Trophoblast cell (in vitro differentiated cells and primary cell): ENCODE measurements at regions not wholly inside any gene's neighbourhood (a gene's known extent, or its start where the extent isn't known, plus 50 kb on each side); places are given as distances from the start of the nearest gene placed in this dataset.

Experiments
- DNase-seq, 2 donors: peaks; one replicate each; pipeline ENCODE4 v3.0.0-alpha.2; 2016
- H2AFZ ChIP-seq: 2 replicates; pipeline ENCODE4 v1.6.1; 2013; ENCODE audit warnings: low read length, moderate library complexity, mild to moderate bottlenecking; ENCODE audit not compliant: insufficient read depth, poor library complexity
- H2AK5ac ChIP-seq: 2 replicates; pipeline ENCODE4 v1.6.1; 2013; ENCODE audit warnings: mild to moderate bottlenecking, low read length
- H2BK120ac ChIP-seq: 2 replicates; pipeline ENCODE4 v1.6.1; 2013; ENCODE audit warnings: low read length, mild to moderate bottlenecking, moderate library complexity; ENCODE audit not compliant: insufficient read depth, poor library complexity
- H2BK12ac ChIP-seq: 2 replicates; pipeline ENCODE4 v1.6.1; 2013; ENCODE audit warnings: mild to moderate bottlenecking, low read length, moderate library complexity
- H2BK5ac ChIP-seq: 2 replicates; pipeline ENCODE4 v1.6.1; 2013; ENCODE audit warnings: low read length, low read depth, moderate library complexity, mild to moderate bottlenecking; ENCODE audit not compliant: poor library complexity
- H3K14ac ChIP-seq: 2 replicates; pipeline ENCODE4 v1.6.1; 2013; ENCODE audit warnings: mild to moderate bottlenecking, low read length
- H3K18ac ChIP-seq: 2 replicates; pipeline ENCODE4 v1.6.1; 2013; ENCODE audit warnings: mild to moderate bottlenecking, low read length
- H3K23ac ChIP-seq: 2 replicates; pipeline ENCODE4 v1.6.1; 2013; ENCODE audit warnings: low read length
- H3K27ac ChIP-seq: 2 replicates; pipeline ENCODE4 v1.5.1; 2013; ENCODE audit warnings: low read depth, mild to moderate bottlenecking, inconsistent platforms, low read length, moderate library complexity
- H3K27me3 ChIP-seq: 2 replicates; pipeline ENCODE4 v1.6.1; 2013; ENCODE audit warnings: inconsistent platforms, mild to moderate bottlenecking, low read length, moderate library complexity; ENCODE audit not compliant: insufficient read depth
- H3K36me3 ChIP-seq, 2 experiments: 1 replicate in 1 of 2; 2 replicates in 1 of 2; pipeline ENCODE4 v1.6.1; 2013; ENCODE audit warnings: low read length in 2 of 2, mild to moderate bottlenecking in 2 of 2, moderate library complexity in 1 of 2; ENCODE audit not compliant: insufficient read depth in 2 of 2, control insufficient read depth in 1 of 2
- H3K4ac ChIP-seq: 2 replicates; pipeline ENCODE4 v1.6.1; 2013; ENCODE audit warnings: low read depth, mild to moderate bottlenecking, low read length, moderate library complexity
- H3K4me1 ChIP-seq, 2 experiments: 1 replicate in 1 of 2; 2 replicates in 1 of 2; pipeline ENCODE4 v1.6.1; 2013; ENCODE audit warnings: low read length in 2 of 2, mild to moderate bottlenecking in 2 of 2, moderate library complexity in 1 of 2; ENCODE audit not compliant: insufficient read depth in 2 of 2, control insufficient read depth in 1 of 2
- H3K4me2 ChIP-seq: 2 replicates; pipeline ENCODE4 v1.6.1; 2013; ENCODE audit warnings: inconsistent platforms, mild to moderate bottlenecking, low read length, moderate library complexity
- H3K4me3 ChIP-seq: 2 replicates; pipeline ENCODE4 v1.5.1; 2013; ENCODE audit warnings: mild to moderate bottlenecking, low read depth, low read length, inconsistent platforms
- H3K79me1 ChIP-seq: one replicate; pipeline ENCODE4 v1.6.1; 2013; ENCODE audit warnings: low read length
- H3K79me2 ChIP-seq: 2 replicates; pipeline ENCODE4 v1.6.1; 2013; ENCODE audit warnings: low read length, mild to moderate bottlenecking; ENCODE audit not compliant: control insufficient read depth, insufficient read depth, poor library complexity
- H3K9ac ChIP-seq: 2 replicates; pipeline ENCODE4 v1.6.1; 2013; ENCODE audit warnings: mild to moderate bottlenecking, low read length
- H3K9me3 ChIP-seq: 2 replicates; pipeline ENCODE4 v1.6.1; 2013; ENCODE audit warnings: low read depth, mild to moderate bottlenecking, control low read depth, inconsistent platforms, low read length; ENCODE audit not compliant: insufficient read depth
- H4K12ac ChIP-seq: 2 replicates; pipeline ENCODE4 v1.6.1; 2013; ENCODE audit warnings: low read depth, mild to moderate bottlenecking, low read length, moderate library complexity
- H4K8ac ChIP-seq: 2 replicates; pipeline ENCODE4 v1.6.1; 2013; ENCODE audit warnings: low read depth, mild to moderate bottlenecking, low read length, moderate library complexity
- H4K91ac ChIP-seq: one replicate; pipeline ENCODE4 v1.6.1; 2013; ENCODE audit warnings: low read depth, mild to moderate bottlenecking, low read length, moderate library complexity
- WGBS: extraction: QIAGEN DNeasy Blood & Tissue Kit; methylation state at CpG from one replicate; pipeline ENCODE4 v1.1.7; 2013; ENCODE audit warnings: missing lambda C conversion rate; ENCODE audit not compliant: insufficient read length, insufficient coverage; ENCODE audit errors: extremely low coverage; 5-methylcytosine and 5-hydroxymethylcytosine counted together

DNA sequence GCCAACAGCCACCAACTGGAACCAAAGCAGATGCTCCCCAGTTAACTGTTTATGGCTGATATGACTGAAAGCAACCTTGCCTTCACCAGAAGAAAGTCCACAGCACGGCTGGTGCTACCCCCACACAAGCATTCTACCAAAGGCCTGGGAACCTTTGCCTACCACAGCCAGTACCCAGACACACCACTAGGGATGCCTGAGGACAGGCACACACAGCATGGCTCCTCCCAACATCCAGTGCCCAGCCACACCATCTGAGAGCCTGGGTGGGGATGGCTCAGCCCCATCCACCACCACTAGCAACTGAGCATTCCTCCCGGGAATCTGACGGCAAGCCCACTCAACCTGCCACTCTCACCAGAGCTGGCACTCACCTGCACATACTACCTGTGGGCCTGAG lies 178.6 kb downstream of the SLC7A11 start:
- Histone ChIP-seq H4K91ac (no peak overlapping the region), H3K4ac (no peak overlapping the region), H2AFZ (no peak overlapping the region), H3K79me2 (no peaks in the 10 kb centered on the region), H4K8ac (no peak overlapping the region), H3K4me2 (no peak overlapping the region), H3K27ac (no peak overlapping the region), H3K36me3 (no peaks in the 10 kb centered on the region), H3K4me1 (no peaks in the 10 kb centered on the region), H3K18ac (no peak overlapping the region), H3K9me3 (peaks cover 4% of the 10 kb centered on the region), H3K14ac (no peak overlapping the region), H3K27me3 (no peaks in the 10 kb centered on the region), H3K4me3 (peak overlapping the region; percentile 33), H3K79me1 (no peaks in the 10 kb centered on the region), H2BK5ac (no peak overlapping the region), H2BK120ac (no peak overlapping the region), H3K9ac (no peak overlapping the region), H2BK12ac (no peak overlapping the region), H3K23ac (no peak overlapping the region), H4K12ac (no peak overlapping the region), H2AK5ac (no peak overlapping the region)
- no CpG with 5 or more reads among the region's 3 CpGs for WGBS
- no peak for DNase-seq

DNA sequence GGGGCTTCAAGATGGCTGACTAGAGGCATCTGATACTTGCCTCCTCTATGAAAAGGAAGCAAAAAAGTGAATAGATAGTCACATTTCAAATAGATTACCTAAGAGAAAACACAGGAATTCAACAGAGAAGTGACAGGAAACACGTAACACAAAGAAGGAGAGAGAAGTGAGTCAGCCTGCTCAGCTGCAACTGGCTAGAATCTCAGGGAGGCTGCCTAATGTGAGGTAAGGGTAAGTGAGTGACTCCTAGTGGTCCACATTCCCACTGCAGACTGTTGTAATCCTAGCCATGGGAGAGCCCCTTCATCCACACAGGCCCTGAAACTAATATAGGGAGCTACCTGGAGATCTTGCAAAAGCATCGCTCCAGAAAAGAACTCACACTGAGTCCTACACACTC lies 179.2 kb downstream of the SLC7A11 start:
- no peaks in the 10 kb centered on the region for H3K79me2 ChIP-seq
- H2AK5ac ChIP-seq, result no peak overlapping the region
- H4K12ac ChIP-seq, result no peak overlapping the region
- H3K4ac ChIP-seq, result no peak overlapping the region
- H3K27me3 ChIP-seq, result no peaks in the 10 kb centered on the region
- H3K79me1 ChIP-seq, result no peaks in the 10 kb centered on the region
- no peak overlapping the region for H2AFZ ChIP-seq
- no CpG with 5 or more reads among the region's 2 CpGs for WGBS
- H3K36me3 ChIP-seq, result no peaks in the 10 kb centered on the region
- H2BK120ac ChIP-seq, result no peak overlapping the region
- no peak overlapping the region for H4K8ac ChIP-seq
- H4K91ac ChIP-seq, result no peak overlapping the region
- H3K9me3 ChIP-seq, result peaks cover 4% of the 10 kb centered on the region
- no peak overlapping the region for H3K4me2 ChIP-seq
- no peaks in the 10 kb centered on the region for H3K4me1 ChIP-seq
- H3K27ac ChIP-seq, result no peak overlapping the region
- H2BK12ac ChIP-seq, result no peak overlapping the region
- no peak overlapping the region for H3K9ac ChIP-seq
- no peak overlapping the region for H3K18ac ChIP-seq
- H3K4me3 ChIP-seq, result no peak overlapping the region
- H2BK5ac ChIP-seq, result no peak overlapping the region
- H3K14ac ChIP-seq, result no peak overlapping the region
- peak in 1 of 2 donors; percentile 17 for DNase-seq
- no peak overlapping the region for H3K23ac ChIP-seq

DNA sequence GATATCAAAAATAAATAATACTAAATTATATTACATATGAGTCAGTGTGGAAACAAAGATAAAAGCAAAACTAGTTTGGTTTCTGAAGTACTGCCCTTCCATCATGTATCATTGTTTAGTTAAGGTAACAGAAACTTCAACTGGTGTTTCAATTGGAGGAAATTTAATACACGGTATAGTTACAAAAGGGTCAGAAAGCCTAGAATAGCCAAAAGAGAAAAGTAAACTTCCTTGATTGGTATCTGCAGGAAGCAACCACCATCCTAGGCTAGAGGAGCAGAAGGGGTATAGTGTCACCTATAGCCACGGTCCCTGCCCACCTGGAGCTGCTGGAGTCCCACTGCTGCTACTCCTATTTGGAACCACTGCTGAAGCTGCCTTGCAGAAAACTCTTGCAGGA lies 185.6 kb downstream of the SLC7A11 start:
- Histone ChIP-seq H3K4me2 (no peak overlapping the region), H2BK5ac (no peak overlapping the region), H4K12ac (no peak overlapping the region), H3K79me1 (no peaks in the 10 kb centered on the region), H3K9ac (no peak overlapping the region), H3K23ac (no peak overlapping the region), H3K9me3 (no peaks in the 10 kb centered on the region), H3K79me2 (no peaks in the 10 kb centered on the region), H3K27ac (no peak overlapping the region), H4K91ac (no peak overlapping the region), H3K18ac (no peak overlapping the region), H3K4ac (no peak overlapping the region), H3K36me3 (no peaks in the 10 kb centered on the region), H3K4me3 (no peak overlapping the region), H4K8ac (no peak overlapping the region), H2BK12ac (no peak overlapping the region), H3K4me1 (peaks cover 0 to 2% of the 10 kb centered on the region in 2 experiments), H2AK5ac (no peak overlapping the region), H3K27me3 (no peaks in the 10 kb centered on the region), H3K14ac (no peak overlapping the region), H2AFZ (no peak overlapping the region), H2BK120ac (no peak overlapping the region)
- no CpG with 5 or more reads among the region's 2 CpGs for WGBS
- DNase-seq, result no peak

DNA sequence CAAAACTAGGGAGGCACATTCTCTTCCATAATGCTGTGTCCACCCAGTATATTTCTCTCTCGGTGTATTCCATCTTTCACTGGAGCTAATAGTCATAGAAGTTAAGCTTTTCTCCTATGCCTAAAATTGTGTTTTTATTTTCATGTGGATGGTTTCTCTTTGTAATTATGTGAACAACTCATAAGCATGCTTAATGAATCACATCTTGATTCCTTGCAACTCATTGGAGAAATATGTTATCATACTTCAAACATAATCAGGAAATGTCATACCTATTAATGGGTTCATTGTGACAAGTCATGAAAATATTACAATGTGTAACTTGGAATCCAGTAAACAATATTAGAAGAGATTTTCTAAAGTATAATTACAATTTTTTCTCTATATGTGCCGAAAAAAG lies 186.3 kb downstream of the SLC7A11 start:
- no peaks in the 10 kb centered on the region for H3K27me3 ChIP-seq
- no peak overlapping the region for H3K14ac ChIP-seq
- H4K91ac ChIP-seq, result no peak overlapping the region
- peaks cover 0 to 2% of the 10 kb centered on the region in 2 experiments for H3K4me1 ChIP-seq
- H2AK5ac ChIP-seq, result no peak overlapping the region
- H3K4me2 ChIP-seq, result no peak overlapping the region
- H3K23ac ChIP-seq, result no peak overlapping the region
- H2BK12ac ChIP-seq, result no peak overlapping the region
- no peak overlapping the region for H2BK5ac ChIP-seq
- no peak overlapping the region for H3K9ac ChIP-seq
- no peaks in the 10 kb centered on the region for H3K9me3 ChIP-seq
- H3K4ac ChIP-seq, result no peak overlapping the region
- H4K12ac ChIP-seq, result no peak overlapping the region
- H3K79me1 ChIP-seq, result no peaks in the 10 kb centered on the region
- no peaks in the 10 kb centered on the region for H3K36me3 ChIP-seq
- H3K18ac ChIP-seq, result no peak overlapping the region
- WGBS, result no CpG with 5 or more reads among the region's 2 CpGs
- no peak overlapping the region for H3K4me3 ChIP-seq
- no peaks in the 10 kb centered on the region for H3K79me2 ChIP-seq
- H3K27ac ChIP-seq, result no peak overlapping the region
- DNase-seq, result peak; percentile 5 to 62
- no peak overlapping the region for H2BK120ac ChIP-seq
- H2AFZ ChIP-seq, result no peak overlapping the region
- H4K8ac ChIP-seq, result no peak overlapping the region
